Amniotic epithelial cell (primary cell): ENCODE measurements at regions not wholly inside any gene's neighbourhood (a gene's known extent, or its start where the extent isn't known, plus 50 kb on each side); places are given as distances from the start of the nearest gene placed in this dataset.
"Not testable (repeated sequence)": the region's sequence is repeated elsewhere in the genome, so short reads cannot be mapped to it uniquely, and the experiment has no call there.

Source experiments
- DNase-seq: peaks from one replicate; pipeline ENCODE4 v3.0.0-alpha.2; 2010; ENCODE audit warnings: low read depth

GRCh38 chr5:107772418-107773310 lies 101.9 kb upstream of the EFNA5 start:
- no peak for DNase-seq

GRCh38 chr5:107771926-107772325 lies 101.2 kb upstream of the EFNA5 start:
- no peak for DNase-seq

GRCh38 chr5:107770051-107770450 lies 99.3 kb upstream of the EFNA5 start:
- no peak for DNase-seq

- DNase-seq: no peak
These were observed 98.8 kb upstream of the EFNA5 start for GRCh38 chr5:107769519-107769918.

- DNase-seq: no peak
These were observed 96.2 kb upstream of the EFNA5 start for GRCh38 chr5:107766972-107767371.

GRCh38 chr5:107766439-107766838 lies 95.7 kb upstream of the EFNA5 start:
- no peak for DNase-seq

GRCh38 chr5:107765805-107766063 lies 95.0 kb upstream of the EFNA5 start:
- no peak for DNase-seq

- DNase-seq: no peak
These were observed 94.5 kb upstream of the EFNA5 start for GRCh38 chr5:107764976-107765804.

GRCh38 chr5:107764282-107764681 lies 93.5 kb upstream of the EFNA5 start:
- DNase-seq: no peak

GRCh38 chr5:107753427-107753826 lies 82.7 kb upstream of the EFNA5 start:
- DNase-seq: no peak

- no peak for DNase-seq
These were observed 73.9 kb upstream of the EFNA5 start for GRCh38 chr5:107744418-107745330.

GRCh38 chr5:107743373-107744000 lies 72.8 kb upstream of the EFNA5 start:
- peak; percentile 31 for DNase-seq

- peak; percentile 38 for DNase-seq
These were observed 68.9 kb upstream of the EFNA5 start for GRCh38 chr5:107739661-107740060.

GRCh38 chr5:107736638-107737037 lies 65.9 kb upstream of the EFNA5 start:
- peak; percentile 2 for DNase-seq

- DNase-seq: not testable (repeated sequence)
These were observed 65.4 kb upstream of the EFNA5 start for GRCh38 chr5:107736089-107736488.

GRCh38 chr5:107735558-107735957 lies 64.8 kb upstream of the EFNA5 start:
- DNase-seq: no peak

- DNase-seq: no peak
These were observed 56.2 kb upstream of the EFNA5 start for GRCh38 chr5:107726896-107727295.

GRCh38 chr5:107724642-107725041 lies 53.9 kb upstream of the EFNA5 start:
- DNase-seq: no peak

GRCh38 chr5:107721241-107721640 lies 50.5 kb upstream of the EFNA5 start:
- DNase-seq: peak; percentile 8
